ENCODE measurements at regions not wholly inside any gene's neighbourhood (a gene's known extent, or its start where the extent isn't known, plus 50 kb on each side); places are given as distances from the start of the nearest gene placed in this dataset.

DNA sequence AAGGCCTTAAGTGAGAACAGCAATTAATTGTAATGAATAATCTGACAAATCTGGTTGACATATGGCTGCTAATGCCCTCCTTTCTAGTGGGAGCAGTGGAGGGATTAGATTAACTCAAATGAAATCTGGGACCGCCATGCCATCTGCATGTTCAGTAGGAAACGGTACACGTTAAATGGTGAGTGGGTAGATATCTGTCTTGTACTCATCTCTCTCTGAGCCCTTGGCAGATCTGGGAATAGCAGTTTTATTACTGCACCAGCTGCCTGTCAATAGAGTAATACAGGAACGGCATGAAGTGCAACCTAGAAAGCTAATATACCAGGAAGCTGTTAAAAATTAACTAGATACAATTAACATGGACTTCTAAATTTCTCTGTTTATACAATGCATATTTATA lies 258.8 kb downstream of the GPD2 start:
- DNase-seq (ENCODE audit: low read depth in 1 of 2, low spot score in 1 of 2): no peak

DNA sequence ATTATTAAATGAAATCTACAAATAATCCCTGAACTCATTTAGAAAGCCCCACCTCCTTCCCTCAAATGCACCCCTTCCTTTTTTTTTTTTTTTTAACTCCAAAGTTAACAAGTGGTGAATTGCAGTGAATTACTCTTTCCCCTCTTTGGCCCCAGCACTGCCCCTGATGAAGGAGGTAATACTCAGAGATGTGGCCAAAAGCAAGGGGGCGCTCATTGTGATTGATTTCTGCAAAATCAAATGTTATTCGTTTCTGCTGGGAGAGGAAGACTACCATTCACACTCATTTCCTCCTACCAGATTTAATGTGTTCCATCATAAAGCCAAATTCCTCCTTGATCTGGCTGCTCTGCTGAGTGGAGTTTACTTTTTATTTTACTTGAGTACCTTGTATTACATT lies 259.4 kb downstream of the GPD2 start:
- DNase-seq (ENCODE audit: low read depth in 1 of 2, low spot score in 1 of 2): no peak

DNA sequence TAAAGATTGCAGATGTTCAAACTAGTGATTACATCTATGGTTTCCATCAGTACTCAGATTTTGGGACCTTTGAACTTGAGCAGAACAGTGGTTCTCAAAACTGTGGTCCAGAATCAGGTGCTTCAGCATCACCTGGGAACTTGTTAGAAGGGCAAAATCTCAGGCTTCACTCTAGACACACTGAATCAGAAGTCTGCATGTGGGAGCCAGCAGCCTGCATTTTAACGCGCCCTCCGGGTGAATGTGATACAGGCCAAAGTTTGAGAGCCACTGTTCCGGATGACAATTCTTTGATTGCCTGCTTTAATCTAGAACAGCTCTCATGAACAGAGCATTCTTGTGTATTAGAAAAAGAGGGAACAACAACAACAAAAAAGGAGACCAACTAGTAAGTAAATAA lies 261.7 kb downstream of the GPD2 start:
- DNase-seq (ENCODE audit: low read depth in 1 of 2, low spot score in 1 of 2): no peak

DNA sequence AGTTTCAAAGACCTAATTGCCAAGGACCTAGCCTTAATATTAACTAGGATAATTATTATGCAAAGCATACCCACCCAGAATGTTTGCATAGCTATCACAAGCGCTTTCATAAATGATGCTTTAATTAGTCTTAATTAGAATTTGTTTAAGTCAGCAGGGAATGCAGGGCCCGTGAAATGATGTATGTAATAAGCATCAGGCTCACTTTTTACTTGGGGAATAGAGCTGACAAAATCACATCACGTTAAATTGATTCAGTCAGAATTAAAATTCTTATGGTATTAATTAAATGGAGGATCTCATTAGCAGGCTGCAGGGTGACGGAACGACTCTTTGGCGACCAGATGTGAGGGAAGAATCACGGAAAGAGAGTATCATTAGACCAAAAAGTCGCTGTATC lies 264.5 kb downstream of the GPD2 start:
- no peak for DNase-seq (ENCODE audit: low read depth in 1 of 2, low spot score in 1 of 2)

DNA sequence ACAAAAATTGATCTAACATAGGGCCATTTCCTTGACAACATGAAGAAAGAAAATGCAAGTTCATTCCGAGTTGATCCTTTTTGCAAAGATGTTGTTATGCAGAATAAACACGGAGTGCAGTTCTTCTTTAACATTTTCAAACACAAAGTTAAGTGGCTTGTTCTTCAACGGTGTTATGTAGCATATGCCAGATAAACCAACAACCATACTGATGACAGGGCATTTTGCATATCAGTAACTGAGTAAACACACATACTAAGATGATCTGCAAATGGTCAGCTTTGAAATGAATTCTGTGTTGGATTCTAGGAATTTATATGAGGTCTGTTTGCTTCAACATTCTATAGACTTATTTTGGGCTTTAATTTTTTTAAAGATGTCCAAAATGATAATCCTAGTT lies 266.4 kb downstream of the GPD2 start:
- no peak for DNase-seq (ENCODE audit: low read depth in 1 of 2, low spot score in 1 of 2)

DNA sequence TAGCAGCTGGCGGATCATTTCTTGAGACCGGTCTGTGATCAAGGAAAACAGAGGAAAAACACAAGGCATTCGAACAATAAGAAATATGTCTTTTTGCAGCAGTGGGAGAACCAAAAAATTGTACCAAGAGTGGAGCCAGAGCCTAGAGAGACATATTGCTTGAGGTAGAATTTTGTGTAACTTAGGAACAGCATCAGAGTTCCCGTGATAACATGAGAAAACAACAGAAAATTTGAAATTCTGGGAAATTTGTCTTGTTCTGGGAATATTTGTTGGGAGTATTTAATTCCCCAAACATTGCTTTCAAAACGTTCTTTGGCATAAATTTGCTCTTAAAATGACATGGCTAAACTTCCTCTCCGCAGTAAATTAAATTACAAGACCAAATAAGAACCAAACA lies 267.5 kb downstream of the GPD2 start:
- no peak for DNase-seq (ENCODE audit: low read depth in 1 of 2, low spot score in 1 of 2)

DNA sequence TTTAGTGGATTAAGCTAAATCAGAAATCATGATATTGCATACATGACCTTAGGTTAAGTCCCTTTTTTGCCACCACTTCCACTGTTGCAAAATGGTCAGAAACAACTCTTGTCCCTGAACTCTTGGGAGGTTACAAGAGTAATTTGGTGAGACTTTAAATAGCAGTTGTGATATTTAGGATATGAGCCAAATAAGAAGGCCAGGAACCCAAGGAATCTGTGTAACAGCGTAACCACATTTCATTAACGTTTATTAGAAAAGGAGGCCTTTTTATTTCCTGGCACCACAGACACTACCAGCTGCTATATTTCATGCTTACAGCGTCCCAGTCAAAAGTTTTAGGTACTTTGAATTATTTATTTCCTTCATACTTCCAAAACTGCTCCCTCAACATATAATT lies 268.0 kb downstream of the GPD2 start:
- DNase-seq (ENCODE audit: low read depth in 1 of 2, low spot score in 1 of 2): no peak

DNA sequence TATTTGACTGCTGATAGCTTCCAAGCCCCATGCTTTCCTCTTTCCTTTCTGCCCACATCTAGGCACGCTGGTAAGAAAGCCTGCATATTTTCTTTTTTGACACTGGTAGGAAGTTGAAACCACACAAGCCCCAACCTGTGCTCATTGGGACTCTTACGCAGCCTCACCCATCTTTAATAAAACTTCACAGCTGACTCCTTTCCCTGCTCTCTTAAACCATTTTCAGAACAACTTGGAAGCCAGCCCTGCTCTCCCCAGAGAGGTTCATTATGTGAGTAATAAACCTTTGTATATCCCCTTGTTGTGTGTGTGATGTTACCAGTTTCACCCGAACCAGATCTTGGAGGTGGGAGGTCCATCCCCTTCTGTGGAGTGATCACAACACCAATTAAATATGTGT lies 268.4 kb downstream of the GPD2 start:
- DNase-seq (ENCODE audit: low read depth in 1 of 2, low spot score in 1 of 2): no peak

DNA sequence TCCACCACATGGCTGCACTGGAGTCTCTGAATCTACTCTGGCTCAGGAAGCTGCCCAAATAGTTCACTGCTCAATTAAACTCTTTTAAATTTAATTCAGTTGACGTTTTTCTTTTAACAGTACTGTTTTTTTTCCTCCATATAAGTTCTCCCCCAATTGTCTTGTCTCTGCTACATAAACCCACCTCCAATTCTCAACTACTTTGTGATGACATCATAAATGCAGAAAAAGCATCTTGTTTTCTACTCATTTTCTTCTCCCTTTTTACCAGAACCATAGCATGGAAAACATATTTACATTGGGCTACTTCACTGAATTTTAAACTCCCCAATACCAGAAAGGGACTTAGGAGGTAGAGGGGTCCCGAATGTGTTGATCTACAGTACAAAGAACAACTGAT lies 270.4 kb downstream of the GPD2 start:
- DNase-seq (ENCODE audit: low read depth in 1 of 2, low spot score in 1 of 2): no peak

DNA sequence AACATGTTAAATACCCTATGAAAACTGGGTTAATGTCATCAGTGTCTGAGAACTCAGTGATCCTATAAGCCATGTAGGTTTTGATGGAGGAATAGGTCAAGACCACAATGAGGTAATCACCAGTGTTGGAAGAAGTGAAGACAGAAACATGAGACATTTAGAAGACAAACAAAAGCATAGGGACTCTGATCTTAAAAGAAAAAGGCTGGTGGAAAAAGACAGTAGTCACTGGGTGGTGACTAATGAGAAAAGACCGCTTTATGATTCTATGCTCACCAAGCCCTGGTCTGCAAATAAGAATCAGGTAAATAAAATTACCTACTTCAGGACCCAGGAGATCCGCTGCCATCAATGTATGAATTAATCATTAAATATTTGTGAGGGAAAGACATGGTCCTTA lies 271.9 kb downstream of the GPD2 start:
- DNase-seq (ENCODE audit: low read depth in 1 of 2, low spot score in 1 of 2): no peak

DNA sequence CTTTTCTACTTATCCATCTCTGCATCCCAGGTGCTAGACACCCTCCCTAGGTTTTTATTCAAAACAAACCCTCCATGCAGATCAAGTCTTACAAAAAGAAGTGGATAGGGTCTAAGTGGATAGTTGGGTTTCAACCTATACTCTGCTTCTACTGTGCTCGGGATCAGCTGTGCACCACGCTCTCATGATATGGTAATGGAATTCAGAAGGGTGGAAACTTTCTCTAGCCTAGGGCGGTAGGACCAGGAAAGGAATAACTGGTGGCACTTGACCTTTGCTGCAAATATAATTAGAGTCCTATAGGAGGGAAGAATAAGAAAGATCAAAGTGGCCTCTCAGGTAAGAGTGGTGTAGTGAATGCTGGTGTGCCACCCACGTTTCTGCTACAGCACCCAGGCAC lies 272.9 kb downstream of the GPD2 start:
- DNase-seq (ENCODE audit: low read depth in 1 of 2, low spot score in 1 of 2): no peak

DNA sequence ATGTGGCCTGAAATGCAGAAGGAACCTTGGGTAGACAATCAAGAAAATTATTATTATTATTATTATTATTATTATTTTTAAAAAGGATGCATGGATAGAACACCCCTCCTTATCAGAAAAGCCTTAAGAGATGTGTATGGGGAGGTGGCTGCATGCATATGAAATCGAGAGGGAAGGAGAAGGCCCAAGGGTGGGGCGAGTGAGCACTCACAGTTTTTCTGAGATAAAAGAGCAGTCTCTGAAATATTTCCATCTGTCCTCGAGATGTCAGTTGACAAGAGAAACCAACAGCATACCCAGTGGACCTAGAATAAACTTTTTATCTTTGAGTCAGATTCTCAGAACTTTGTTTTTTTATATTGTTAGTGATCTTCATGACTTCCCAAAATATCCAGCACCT lies 282.9 kb downstream of the GPD2 start:
- DNase-seq (ENCODE audit: low read depth in 1 of 2, low spot score in 1 of 2): no peak

DNA sequence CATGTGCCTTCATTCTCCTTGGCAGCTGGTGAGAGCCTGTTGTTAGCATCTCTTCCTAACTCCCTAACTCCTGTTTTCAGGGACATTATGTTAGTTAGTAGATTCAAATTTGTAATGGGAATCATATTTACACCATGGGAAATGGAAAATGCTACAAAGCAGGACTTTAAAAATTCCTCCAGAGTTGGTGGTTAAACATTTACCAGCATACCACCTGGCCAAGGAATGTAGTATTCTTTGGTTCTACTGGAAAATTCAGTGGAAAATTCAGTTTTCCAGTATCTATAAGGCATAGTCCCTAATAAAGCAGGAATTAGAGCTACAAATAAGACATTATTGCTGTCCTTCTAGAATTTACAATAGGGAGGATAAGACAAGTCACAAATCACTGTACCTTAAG lies 291.7 kb downstream of the GPD2 start:
- no peak for DNase-seq (ENCODE audit: low read depth in 1 of 2, low spot score in 1 of 2)

DNA sequence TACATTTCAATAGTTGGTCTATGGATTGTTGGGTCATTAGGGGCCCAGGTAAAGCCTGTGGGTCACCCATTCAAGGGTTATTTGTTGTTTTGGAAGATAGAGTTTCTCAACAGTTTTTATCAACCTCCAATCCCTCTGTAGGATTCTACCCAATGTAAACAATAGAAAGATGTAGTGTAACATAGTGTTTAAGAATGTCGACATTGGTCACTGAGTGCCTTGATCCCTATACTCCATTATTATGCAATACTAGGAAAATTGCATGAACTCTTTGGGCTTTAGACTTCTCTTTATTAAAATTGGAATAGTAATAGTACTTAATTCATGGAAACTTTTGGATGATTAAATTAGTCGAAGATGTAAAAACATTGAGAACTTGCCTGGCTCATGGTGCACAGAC lies 292.1 kb downstream of the GPD2 start:
- no peak for DNase-seq (ENCODE audit: low read depth in 1 of 2, low spot score in 1 of 2)

DNA sequence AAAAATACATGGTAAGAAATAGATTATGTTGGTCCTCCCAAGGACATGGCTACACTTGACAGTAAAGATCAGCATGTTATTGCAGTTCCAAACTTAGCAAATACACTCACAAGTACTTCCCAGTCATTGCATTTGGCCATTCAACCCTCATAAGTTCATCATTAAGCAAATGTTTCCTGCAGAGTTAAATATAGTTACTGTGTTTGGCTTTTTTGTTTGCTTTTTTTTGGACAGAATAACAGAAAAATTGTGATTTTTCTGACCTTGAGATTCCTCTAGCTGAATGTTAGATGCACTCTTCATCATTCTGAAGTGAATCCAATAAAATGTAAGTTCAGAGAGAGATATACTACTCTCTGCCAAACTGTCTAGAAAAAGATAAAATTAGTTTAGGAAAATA lies 295.3 kb downstream of the GPD2 start:
- no peak for DNase-seq (ENCODE audit: low read depth in 1 of 2, low spot score in 1 of 2)

DNA sequence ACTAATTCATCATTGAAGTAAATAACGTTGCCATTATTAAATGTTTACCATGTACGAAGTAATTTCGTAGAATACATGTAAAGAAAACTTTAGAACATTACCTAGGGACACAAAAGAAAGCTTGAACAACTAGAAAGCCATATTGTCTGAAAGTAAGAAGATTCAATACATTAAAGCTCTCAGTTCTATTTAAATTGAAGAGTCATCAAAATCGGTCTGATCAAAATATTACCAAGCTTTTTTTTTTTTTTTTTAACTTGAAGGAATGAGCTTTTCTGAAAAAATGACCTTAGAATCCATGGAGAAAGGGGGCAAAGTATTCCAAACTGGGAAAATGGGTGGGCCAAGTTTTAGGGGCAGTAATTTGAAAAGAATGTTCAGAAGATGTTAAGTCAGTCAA lies 300.8 kb downstream of the GPD2 start:
- DNase-seq (ENCODE audit: low read depth in 1 of 2, low spot score in 1 of 2): no peak

DNA sequence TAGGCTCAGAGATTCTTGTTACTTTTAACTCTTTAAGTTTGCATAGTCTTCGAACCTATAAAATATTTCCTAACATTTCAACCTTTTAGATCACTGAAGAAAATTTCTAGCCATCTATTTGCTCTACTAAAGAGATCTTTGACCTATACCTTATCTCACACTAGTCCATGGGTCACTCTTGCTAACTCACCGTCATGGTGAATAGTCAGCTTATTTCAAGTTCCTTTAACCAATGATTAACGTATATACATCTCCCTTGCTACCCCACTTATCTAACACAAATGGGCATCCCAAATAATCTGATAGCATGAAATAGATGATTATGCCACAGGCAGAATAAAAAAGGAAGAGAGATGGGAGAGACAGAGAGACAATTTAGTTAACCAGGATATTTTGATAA lies 303.1 kb downstream of the GPD2 start:
- DNase-seq (ENCODE audit: low read depth in 1 of 2, low spot score in 1 of 2): no peak

DNA sequence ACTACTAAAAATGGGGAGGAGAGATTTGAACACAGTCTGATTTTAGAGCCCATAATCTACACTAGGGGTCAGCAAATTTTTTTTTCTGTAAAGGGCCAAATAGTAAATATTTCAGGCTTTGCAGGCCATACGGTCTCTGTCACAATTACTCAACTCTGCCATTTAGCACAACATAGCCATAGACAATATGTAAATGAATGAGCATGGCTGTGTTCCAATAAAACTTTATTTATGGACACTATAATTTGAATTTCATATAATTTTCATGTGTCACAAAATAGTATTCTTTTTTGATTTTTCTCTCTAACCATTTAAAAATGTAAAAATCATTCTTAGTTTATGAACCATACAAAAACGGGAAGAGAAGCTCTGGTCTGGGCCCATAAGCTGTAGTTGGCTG lies 309.4 kb downstream of the GPD2 start:
- no peak for DNase-seq (ENCODE audit: low read depth in 1 of 2, low spot score in 1 of 2)

DNA sequence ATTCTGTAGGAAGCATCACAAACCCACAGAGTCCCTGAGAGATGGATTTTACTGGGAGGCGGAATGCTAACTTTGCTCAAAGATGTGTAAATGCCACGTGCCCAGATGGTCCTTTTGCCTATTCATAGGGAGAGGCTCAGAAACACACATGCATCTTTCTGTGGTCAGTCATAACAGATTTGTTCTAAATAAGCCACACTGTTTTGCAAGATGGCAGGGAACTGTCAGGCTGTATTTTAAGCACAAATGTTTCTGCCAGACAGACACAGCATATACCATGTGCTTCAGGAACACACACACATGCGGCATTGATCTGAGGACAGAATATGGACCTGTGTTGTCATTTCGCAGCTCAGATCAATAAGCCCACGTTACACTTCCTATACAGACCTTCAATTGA lies 312.0 kb downstream of the GPD2 start:
- no peak for DNase-seq (ENCODE audit: low read depth in 1 of 2, low spot score in 1 of 2)

DNA sequence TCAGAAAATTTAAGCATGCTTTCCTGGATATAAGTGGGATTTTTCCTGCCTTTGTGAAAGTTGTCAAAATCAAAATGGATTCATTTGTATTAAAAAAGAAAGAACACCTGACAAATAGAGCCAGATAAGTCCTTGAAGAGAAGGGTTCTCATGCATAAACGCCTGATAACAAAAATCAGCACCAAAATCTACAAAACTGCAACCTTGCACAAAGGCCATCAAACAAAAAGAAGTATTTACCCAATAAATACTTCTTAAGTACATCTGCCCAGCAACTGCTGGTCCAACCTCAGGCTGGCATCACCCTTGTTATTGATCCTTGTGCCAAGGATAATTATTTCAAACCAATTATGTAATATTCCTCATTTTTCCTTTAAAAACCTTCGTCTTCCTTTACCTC lies 315.9 kb downstream of the GPD2 start:
- DNase-seq (ENCODE audit: low read depth in 1 of 2, low spot score in 1 of 2): no peak

DNA sequence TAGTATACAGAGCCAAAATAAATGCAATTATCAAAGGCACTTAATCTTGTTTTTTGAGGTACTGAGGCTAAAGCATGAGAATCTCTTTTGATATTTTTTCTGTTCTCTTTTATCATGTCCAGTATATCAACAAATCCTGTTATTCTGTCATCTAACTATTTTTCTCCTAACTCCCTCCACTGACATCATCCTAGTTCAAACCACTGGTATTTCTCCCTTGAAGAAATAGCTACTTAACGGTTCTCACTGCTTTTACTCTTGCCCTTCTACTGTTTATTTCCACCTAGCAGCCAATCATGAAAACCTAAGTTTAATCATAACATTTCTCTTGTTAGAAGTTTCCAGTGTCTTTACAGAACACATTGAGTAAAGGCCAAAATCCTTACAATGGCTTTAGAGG lies 317.6 kb downstream of the GPD2 start:
- DNase-seq (ENCODE audit: low read depth in 1 of 2, low spot score in 1 of 2): no peak

DNA sequence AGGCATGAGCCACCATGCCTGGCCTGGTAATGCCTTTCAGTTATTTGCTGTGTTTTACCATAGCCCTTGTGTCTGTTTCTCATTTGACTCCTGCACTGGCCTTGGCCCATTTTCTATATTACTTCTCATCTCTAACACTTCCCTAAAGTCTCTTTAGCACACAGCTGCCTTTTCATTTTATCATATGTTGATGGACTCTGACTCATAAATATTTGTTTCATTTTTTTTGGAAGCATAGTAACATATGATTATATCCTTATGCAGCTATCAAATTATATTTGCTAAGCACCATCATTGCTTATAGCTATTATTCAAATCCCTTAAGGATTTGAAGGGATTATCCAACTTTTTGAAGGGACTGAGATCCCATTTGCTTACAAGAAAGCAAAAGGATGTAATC lies 320.3 kb downstream of the GPD2 start:
- DNase-seq (ENCODE audit: low read depth in 1 of 2, low spot score in 1 of 2): no peak

DNA sequence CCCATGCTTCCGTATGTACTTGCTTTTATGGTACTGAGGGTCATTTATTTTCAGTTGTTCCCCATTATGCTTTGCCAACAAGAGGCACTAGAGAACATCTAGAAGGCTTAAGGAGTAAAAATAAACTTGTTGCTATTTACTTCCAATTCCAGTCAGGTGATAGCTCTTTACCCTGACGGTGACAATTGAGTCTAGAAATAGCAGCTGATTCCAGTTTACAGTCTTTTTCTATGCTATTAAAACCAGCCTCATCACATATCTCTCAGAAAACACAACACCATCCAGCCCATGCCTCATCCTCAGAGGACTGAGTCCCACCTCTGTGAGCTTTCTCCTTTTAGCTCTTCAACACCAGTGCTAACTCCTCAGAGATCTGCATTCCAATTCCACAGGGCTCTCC lies 327.0 kb downstream of the GPD2 start:
- no peak for DNase-seq (ENCODE audit: low read depth in 1 of 2, low spot score in 1 of 2)

DNA sequence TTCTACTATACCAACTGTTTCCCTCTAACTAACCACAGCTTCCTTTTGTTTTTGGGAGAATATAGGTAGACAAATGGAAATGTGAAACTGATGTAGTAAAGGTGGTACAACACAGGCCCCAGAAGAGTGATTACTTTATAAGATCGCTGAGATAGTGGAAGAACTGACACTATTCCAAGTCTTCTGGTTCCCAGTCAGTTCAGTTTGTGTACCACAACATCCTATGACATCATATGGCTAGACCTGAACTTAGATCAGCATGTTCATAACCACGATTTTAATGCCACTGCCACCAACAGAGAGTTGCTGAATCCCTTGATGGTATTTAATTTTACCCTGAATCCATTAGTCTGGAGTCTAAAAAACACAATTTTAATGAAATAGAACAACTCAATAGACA lies 328.9 kb downstream of the GPD2 start:
- DNase-seq (ENCODE audit: low read depth in 1 of 2, low spot score in 1 of 2): no peak

DNA sequence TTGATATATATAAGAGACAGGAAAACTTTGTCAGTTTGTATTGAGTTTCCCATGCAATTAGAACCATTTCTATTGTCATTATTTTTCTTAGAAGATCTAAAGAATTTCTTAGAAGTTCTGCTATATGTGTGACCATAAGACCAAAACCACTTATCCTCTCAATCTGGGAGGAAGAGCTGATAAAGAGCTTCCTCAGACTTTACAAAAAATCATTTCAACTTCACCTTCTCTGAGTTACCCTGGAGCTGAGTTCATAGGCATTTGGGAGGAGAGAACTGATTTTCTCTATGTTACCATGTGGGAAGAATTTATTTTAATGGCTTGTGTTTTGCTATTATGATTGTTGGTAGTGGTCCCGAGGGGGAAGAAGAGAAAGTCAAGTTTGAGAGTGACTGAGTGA lies 329.3 kb downstream of the GPD2 start:
- no peak for DNase-seq (ENCODE audit: low read depth in 1 of 2, low spot score in 1 of 2)
